ENCODE measurements at regions not wholly inside any gene's neighbourhood (a gene's known extent, or its start where the extent isn't known, plus 50 kb on each side); places are given as distances from the start of the nearest gene placed in this dataset.

DNA sequence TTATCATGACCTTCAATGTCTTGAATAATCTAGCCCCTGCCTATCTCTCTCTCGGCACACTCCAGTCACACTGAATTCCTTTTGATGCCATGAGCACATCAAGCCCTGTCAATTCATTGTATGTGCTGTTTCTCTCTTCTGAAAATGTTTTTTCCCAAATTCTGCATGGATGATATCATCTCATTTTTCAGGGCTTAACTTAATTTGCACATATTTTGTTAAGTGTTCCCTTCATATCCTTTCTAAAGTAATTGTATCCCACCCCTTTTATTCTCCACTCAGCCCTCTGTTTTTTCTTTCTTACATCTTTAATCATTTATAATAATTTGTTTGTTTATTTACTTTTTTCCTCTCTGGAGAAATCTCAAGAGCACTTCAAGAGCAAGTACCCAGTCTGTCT lies 149.9 kb downstream of the ZNF326 start:
- ATAC-seq (no peak), DNase-seq (ENCODE audit: low read depth, low spot score) (no peak)
- H3K4me2 ChIP-seq (ENCODE audit: low read length) = no peak overlapping the region
- intact Hi-C loops (cut with micrococcal nuclease) = no loop called here
- no peak overlapping the region for H2AFZ ChIP-seq (ENCODE audit: low read depth, low read length, poor library complexity, severe bottlenecking)
- no peaks in the 10 kb centered on the region for H3K79me2 ChIP-seq (ENCODE audit: insufficient read depth, low read length)
- no peak overlapping the region for H3K4me3 ChIP-seq (replicated peaks in 1 of 2; ENCODE audit: low read depth in 1 of 2, low read length in 2 of 2)
- no peak for TF ChIP-seq FOSL1 (IDR thresholded peaks at IDR 0.05; ENCODE audit: low read depth)
- TF ChIP-seq, protein P1, sequence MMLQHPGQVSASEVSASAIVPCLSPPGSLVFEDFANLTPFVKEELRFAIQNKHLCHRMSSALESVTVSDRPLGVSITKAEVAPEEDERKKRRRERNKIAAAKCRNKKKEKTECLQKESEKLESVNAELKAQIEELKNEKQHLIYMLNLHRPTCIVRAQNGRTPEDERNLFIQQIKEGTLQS (IDR thresholded peaks at IDR 0.05) = no peak
- TF ChIP-seq, protein P2, sequence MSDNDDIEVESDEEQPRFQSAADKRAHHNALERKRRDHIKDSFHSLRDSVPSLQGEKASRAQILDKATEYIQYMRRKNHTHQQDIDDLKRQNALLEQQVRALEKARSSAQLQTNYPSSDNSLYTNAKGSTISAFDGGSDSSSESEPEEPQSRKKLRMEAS (IDR thresholded peaks at IDR 0.05) = no peak
- no peak for TF ChIP-seq ZFX (IDR thresholded peaks at IDR 0.05)
- no peak for TF ChIP-seq CEBPB (IDR thresholded peaks at IDR 0.05; ENCODE audit: low read depth)
- H3K27ac ChIP-seq (ENCODE audit: low read depth, low read length) = no peak overlapping the region
- no peak overlapping the region for H3K9ac ChIP-seq (ENCODE audit: low read length)
- H4K20me1 ChIP-seq (ENCODE audit: insufficient read depth) = no peaks in the 10 kb centered on the region
- BruUV-seq (replicated peaks) = no TSS peak
- no peaks in the 10 kb centered on the region for H3K9me3 ChIP-seq (ENCODE audit: control insufficient read depth in 1 of 2, insufficient read depth in 1 of 2, low read depth in 1 of 2, low read length in 2 of 2)
- RAD21 ChIA-PET (ENCODE audit: low non-redundant PET in 1 of 2, low total read pairs in 2 of 2, uncharacterized antibody in 2 of 2, unreplicated experiment in 2 of 2) = no interaction called here
- H3K27me3 ChIP-seq (ENCODE audit: insufficient read depth, low read length) = no peaks in the 10 kb centered on the region
- H3K4me1 ChIP-seq (ENCODE audit: control insufficient read depth in 1 of 2, insufficient read depth in 2 of 2, low read length in 2 of 2) = no peaks in the 10 kb centered on the region
- H3K9me2 ChIP-seq (ENCODE audit: insufficient read depth) = no peaks in the 10 kb centered on the region
- CTCF ChIA-PET = no interaction called here
- POLR2A ChIA-PET = no interaction called here
- no peaks in the 10 kb centered on the region for H3K36me3 ChIP-seq (ENCODE audit: control insufficient read depth in 1 of 2, insufficient read depth in 2 of 2, low read length in 2 of 2)

DNA sequence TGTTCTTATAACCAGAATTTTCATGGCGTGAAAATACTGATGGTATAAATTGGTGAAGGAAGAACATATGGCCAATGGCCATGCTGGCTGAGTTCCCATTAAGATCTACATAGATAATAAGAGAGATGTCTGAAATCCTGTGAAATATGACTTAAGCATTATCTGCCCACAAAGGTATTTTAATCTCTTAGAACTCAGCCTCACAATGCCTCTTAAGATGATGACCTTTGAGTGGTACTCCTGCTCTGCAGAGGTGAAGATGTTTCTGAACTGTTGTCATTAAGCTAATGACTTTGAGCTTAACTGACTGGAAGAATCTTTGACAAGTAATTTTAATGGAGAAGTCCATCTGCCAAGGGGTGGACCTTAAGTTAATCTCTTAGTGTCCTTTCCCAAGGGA lies 148.7 kb downstream of the ZNF326 start:
- Histone ChIP-seq H3K9me2 (ENCODE audit: insufficient read depth) (no peaks in the 10 kb centered on the region), H3K27me3 (ENCODE audit: insufficient read depth, low read length) (no peaks in the 10 kb centered on the region), H2AFZ (ENCODE audit: low read depth, low read length, poor library complexity, severe bottlenecking) (no peak overlapping the region), H3K36me3 (ENCODE audit: control insufficient read depth in 1 of 2, insufficient read depth in 2 of 2, low read length in 2 of 2) (no peaks in the 10 kb centered on the region), H3K4me3 (replicated peaks in 1 of 2; ENCODE audit: low read depth in 1 of 2, low read length in 2 of 2) (no peak overlapping the region), H3K4me1 (ENCODE audit: control insufficient read depth in 1 of 2, insufficient read depth in 2 of 2, low read length in 2 of 2) (no peaks in the 10 kb centered on the region), H3K9ac (ENCODE audit: low read length) (no peak overlapping the region), H4K20me1 (ENCODE audit: insufficient read depth) (no peaks in the 10 kb centered on the region), H3K4me2 (ENCODE audit: low read length) (no peak overlapping the region), H3K79me2 (ENCODE audit: insufficient read depth, low read length) (no peaks in the 10 kb centered on the region), H3K9me3 (ENCODE audit: control insufficient read depth in 1 of 2, insufficient read depth in 1 of 2, low read depth in 1 of 2, low read length in 2 of 2) (no peaks in the 10 kb centered on the region), H3K27ac (ENCODE audit: low read depth, low read length) (no peak overlapping the region)
- TF ChIP-seq ELF1 (IDR thresholded peaks at IDR 0.05; ENCODE audit: borderline replicate concordance, low read depth) (no peak), ZFX (IDR thresholded peaks at IDR 0.05) (no peak), ZNF274 (IDR thresholded peaks at IDR 0.05; ENCODE audit: low read depth, low read length) (no peak), CBX3 (IDR thresholded peaks at IDR 0.05; ENCODE audit: low read depth) (no peak), FOSL1 (IDR thresholded peaks at IDR 0.05; ENCODE audit: low read depth) (no peak), SP1 (IDR thresholded peaks at IDR 0.05; ENCODE audit: low read depth) (no peak), RAD21 (IDR thresholded peaks at IDR 0.05; ENCODE audit: low read depth) (no peak), EGR1 (IDR thresholded peaks at IDR 0.05; ENCODE audit: low read depth) (no peak)
- TF ChIP-seq, protein P3, sequence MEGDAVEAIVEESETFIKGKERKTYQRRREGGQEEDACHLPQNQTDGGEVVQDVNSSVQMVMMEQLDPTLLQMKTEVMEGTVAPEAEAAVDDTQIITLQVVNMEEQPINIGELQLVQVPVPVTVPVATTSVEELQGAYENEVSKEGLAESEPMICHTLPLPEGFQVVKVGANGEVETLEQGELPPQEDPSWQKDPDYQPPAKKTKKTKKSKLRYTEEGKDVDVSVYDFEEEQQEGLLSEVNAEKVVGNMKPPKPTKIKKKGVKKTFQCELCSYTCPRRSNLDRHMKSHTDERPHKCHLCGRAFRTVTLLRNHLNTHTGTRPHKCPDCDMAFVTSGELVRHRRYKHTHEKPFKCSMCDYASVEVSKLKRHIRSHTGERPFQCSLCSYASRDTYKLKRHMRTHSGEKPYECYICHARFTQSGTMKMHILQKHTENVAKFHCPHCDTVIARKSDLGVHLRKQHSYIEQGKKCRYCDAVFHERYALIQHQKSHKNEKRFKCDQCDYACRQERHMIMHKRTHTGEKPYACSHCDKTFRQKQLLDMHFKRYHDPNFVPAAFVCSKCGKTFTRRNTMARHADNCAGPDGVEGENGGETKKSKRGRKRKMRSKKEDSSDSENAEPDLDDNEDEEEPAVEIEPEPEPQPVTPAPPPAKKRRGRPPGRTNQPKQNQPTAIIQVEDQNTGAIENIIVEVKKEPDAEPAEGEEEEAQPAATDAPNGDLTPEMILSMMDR (IDR thresholded peaks at IDR 0.05 in 2 of 3, conservative IDR thresholded peaks at IDR 0.05 in 1 of 3; ENCODE audit: borderline replicate concordance in 1 of 3, insufficient read depth in 1 of 3, low read depth in 2 of 3, low read length in 2 of 3) = no peak
- TF ChIP-seq, protein P1 (IDR thresholded peaks at IDR 0.05) = no peak
- TF ChIP-seq, protein P2 (IDR thresholded peaks at IDR 0.05) = no peak
- intact Hi-C loops (cut with micrococcal nuclease) = no loop called here
- POLR2A ChIA-PET = no interaction called here
- CTCF ChIA-PET = interaction anchor here (1.4 kb wide), 1 partner anchor 578 kb away, joined by 3 read pairs; no protein-coding TSS in a partner anchor
- RAD21 ChIA-PET (ENCODE audit: low non-redundant PET in 1 of 2, low total read pairs in 2 of 2, uncharacterized antibody in 2 of 2, unreplicated experiment in 2 of 2) = no interaction called here
- no TSS peak for BruUV-seq (replicated peaks)
- ATAC-seq = no peak
- DNase-seq (ENCODE audit: low read depth, low spot score) = no peak
